Breast epithelium (tissue), 4 donors: ENCODE measurements at regions not wholly inside any gene's neighbourhood (a gene's known extent, or its start where the extent isn't known, plus 50 kb on each side); places are given as distances from the start of the nearest gene placed in this dataset.

ENCODE experiments used
- DNase-seq, 2 donors: peaks; one replicate each; pipeline ENCODE4 v3.0.0-alpha.2; 2019; ENCODE audit warnings: low spot score in 2 of 2
- H3K27ac ChIP-seq, 2 donors: fragments of 200-600 bp; sonication (generic) in 1 of 2; one replicate each; pipeline ENCODE4 v1.5.1; 2016 to 2019; ENCODE audit warnings: mild to moderate bottlenecking in 1 of 2
- H3K27me3 ChIP-seq, 2 donors: fragments of 200-600 bp; sonication (generic) in 1 of 2; one replicate each; pipeline versions ENCODE4 v1.5.1 to v1.6.0; 2017 to 2019; ENCODE audit warnings: control low read depth in 1 of 2, mild to moderate bottlenecking in 1 of 2
- H3K36me3 ChIP-seq: fragments of 200-600 bp; one replicate; pipeline ENCODE4 v1.5.1; 2019
- H3K4me1 ChIP-seq, 2 donors: fragments of 200-600 bp; sonication (generic); one replicate each; pipeline ENCODE4 v1.5.1; 2016 to 2019; ENCODE audit warnings: control low read depth in 1 of 2
- H3K4me3 ChIP-seq, 3 donors: fragments of 200-600 bp; sonication (generic); 1 replicate in 2 of 3; 2 replicates in 1 of 3; pipeline ENCODE4 v1.5.1; 2016 to 2019; ENCODE audit warnings: mild to moderate bottlenecking in 3 of 3, moderate library complexity in 2 of 3
- H3K9me3 ChIP-seq, 2 donors: fragments of 200-600 bp; sonication (generic) in 1 of 2; one replicate each; pipeline ENCODE4 v1.5.1; 2016 to 2019; ENCODE audit warnings: control low read depth in 1 of 2
- CTCF ChIP-seq, 3 donors: fragments of 450-650 bp; IDR thresholded peaks; one replicate each; pipeline ENCODE4 v1.5.1; 2016 to 2017; ENCODE audit warnings: antibody characterized with exemption in 3 of 3, mild to moderate bottlenecking in 3 of 3, moderate library complexity in 3 of 3
- POLR2A ChIP-seq: fragments of 450-650 bp; IDR thresholded peaks from one replicate; pipeline ENCODE4 v1.6.1; 2016; ENCODE audit warnings: antibody characterized with exemption, mild to moderate bottlenecking, moderate library complexity
- POLR2AphosphoS5 ChIP-seq, 3 donors: sonication (generic); formaldehyde crosslinking; IDR thresholded peaks; one replicate each; pipeline ENCODE4 v1.6.1; 2017; ENCODE audit warnings: antibody characterized with exemption in 3 of 3
- intact Hi-C: fragments of 100-400 bp; cut with DNase I; formaldehyde crosslinking; loops from one replicate; pipeline ENCODE4 v1.15.1; 2023; ENCODE audit warnings: low total_unique reads

GRCh38 chr16:27720731-27721530 is 171.0 kb downstream of the KATNIP start:
- Histone ChIP-seq H3K36me3 (no peaks in the 10 kb centered on the region), H3K27me3 (no peaks in the 10 kb centered on the region), H3K4me1 (peaks cover 3 to 11% of the 10 kb centered on the region in 2 donors), H3K9me3 (no peaks in the 10 kb centered on the region), H3K27ac (peak overlapping the region; percentile 43 to 86), H3K4me3 (peak overlapping the region; percentile 22 to 51 (median 28))
- intact Hi-C loops: no loop called here
- no peak for TF ChIP-seq POLR2A
- TF ChIP-seq CTCF (IDR thresholded peaks at IDR 0.05): no peak
- no peak for TF ChIP-seq POLR2AphosphoS5 (IDR thresholded peaks at IDR 0.05)
- DNase-seq: no peak

GRCh38 chr16:27721531-27722181 is 171.7 kb downstream of the KATNIP start:
- DNase-seq: peak in 1 of 2 donors; percentile 42
- TF ChIP-seq POLR2AphosphoS5 (IDR thresholded peaks at IDR 0.05): peak in 2 of 3 donors; percentile 81 to 85
- TF ChIP-seq POLR2A: no peak
- Histone ChIP-seq H3K4me3 (peak overlapping the region; percentile 22 to 51 (median 28)), H3K36me3 (no peaks in the 10 kb centered on the region), H3K27ac (peak overlapping the region; percentile 43 to 86), H3K9me3 (no peaks in the 10 kb centered on the region), H3K4me1 (peaks cover 3 to 11% of the 10 kb centered on the region in 2 donors), H3K27me3 (no peaks in the 10 kb centered on the region)
- intact Hi-C loops: no loop called here

GRCh38 chr16:27722207-27722606 is 172.3 kb downstream of the KATNIP start:
- peak overlapping the region; percentile 43 to 86 for H3K27ac ChIP-seq
- intact Hi-C loops: no loop called here

GRCh38 chr16:27722892-27723450 is 173.0 kb downstream of the KATNIP start:
- intact Hi-C loops: no loop called here
- no peak for DNase-seq
- H3K36me3 ChIP-seq: no peaks in the 10 kb centered on the region
- H3K9me3 ChIP-seq: no peaks in the 10 kb centered on the region
- H3K27ac ChIP-seq: peak overlapping the region in 1 of 2 donors; percentile 43
- no peak for TF ChIP-seq POLR2AphosphoS5 (IDR thresholded peaks at IDR 0.05)
- TF ChIP-seq CTCF (IDR thresholded peaks at IDR 0.05): no peak
- no peak for TF ChIP-seq POLR2A
- H3K27me3 ChIP-seq: no peaks in the 10 kb centered on the region
- peaks cover 3 to 11% of the 10 kb centered on the region in 2 donors for H3K4me1 ChIP-seq
- H3K4me3 ChIP-seq: no peak overlapping the region

More at GRCh38 chr16:27722207-27722606, 172.3 kb downstream of the KATNIP start:
- H3K9me3 ChIP-seq: no peaks in the 10 kb centered on the region
- no peaks in the 10 kb centered on the region for H3K36me3 ChIP-seq
- H3K27me3 ChIP-seq: no peaks in the 10 kb centered on the region
- no peak overlapping the region for H3K4me3 ChIP-seq
- no peak for DNase-seq
- TF ChIP-seq CTCF (IDR thresholded peaks at IDR 0.05) (no peak), POLR2AphosphoS5 (IDR thresholded peaks at IDR 0.05) (no peak), POLR2A (no peak)
- H3K4me1 ChIP-seq: peaks cover 3 to 11% of the 10 kb centered on the region in 2 donors

GRCh38 chr16:27723711-27724481 is 174.0 kb downstream of the KATNIP start:
- H3K27me3 ChIP-seq: no peaks in the 10 kb centered on the region
- intact Hi-C loops: no loop called here
- H3K4me1 ChIP-seq: peaks cover 0 to 11% of the 10 kb centered on the region in 2 donors
- H3K36me3 ChIP-seq: no peaks in the 10 kb centered on the region
- H3K9me3 ChIP-seq: no peaks in the 10 kb centered on the region
- TF ChIP-seq POLR2A: no peak
- no peak for TF ChIP-seq POLR2AphosphoS5 (IDR thresholded peaks at IDR 0.05)
- TF ChIP-seq CTCF (IDR thresholded peaks at IDR 0.05): no peak
- peak overlapping the region; percentile 40 to 43 for H3K27ac ChIP-seq
- H3K4me3 ChIP-seq: no peak overlapping the region
- no peak for DNase-seq
